Hypothalamus (tissue), 51 donors: ENCODE measurements at regions not wholly inside any gene's neighbourhood (a gene's known extent, or its start where the extent isn't known, plus 50 kb on each side); places are given as distances from the start of the nearest gene placed in this dataset.
"Not testable (repeated sequence)": the region's sequence is repeated elsewhere in the genome, so short reads cannot be mapped to it uniquely, and the experiment has no call there.

ENCODE experiments used
- DNase-seq, 51 donors: peaks; one replicate each; lab custom pipeline; 2025; lab: John Stamatoyannopoulos, UW

- no peak for DNase-seq
Observed at GRCh38 chr9:106478312-106478711, 384.7 kb upstream of the ZNF462 start.

GRCh38 chr9:106478727-106479126 lies 384.2 kb upstream of the ZNF462 start:
- no peak for DNase-seq

DNA sequence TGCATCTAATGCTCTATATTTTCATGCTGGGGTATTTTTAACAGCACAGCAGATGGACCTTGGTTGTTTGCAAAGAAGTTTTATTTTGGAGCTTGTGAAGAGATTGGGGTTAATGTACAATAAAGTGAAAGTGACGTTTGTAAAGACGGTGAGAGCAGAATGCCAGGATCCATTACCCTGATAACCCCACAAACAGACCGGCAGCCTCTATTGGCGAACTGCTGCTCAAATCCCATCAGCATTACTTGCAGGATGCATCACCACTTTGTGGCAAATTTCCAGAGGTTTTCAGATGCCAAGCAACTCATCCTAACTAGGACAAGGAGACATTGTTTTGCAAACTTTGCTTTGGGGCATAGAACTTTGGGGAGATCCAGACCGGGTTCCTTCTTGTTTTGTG lies 383.3 kb upstream of the ZNF462 start:
- peak in 2 of 51 donors; percentile 2 to 8 for DNase-seq

- no peak for DNase-seq
Observed at GRCh38 chr9:106481013-106481609, 381.9 kb upstream of the ZNF462 start.

- no peak for DNase-seq
Observed at GRCh38 chr9:106482733-106483132, 380.2 kb upstream of the ZNF462 start.

GRCh38 chr9:106486685-106487084 lies 376.3 kb upstream of the ZNF462 start:
- no peak for DNase-seq

- peak in 21 of 51 donors; percentile 2 to 49 (median 16) for DNase-seq
Observed at GRCh38 chr9:106487266-106487665, 375.7 kb upstream of the ZNF462 start.

DNA sequence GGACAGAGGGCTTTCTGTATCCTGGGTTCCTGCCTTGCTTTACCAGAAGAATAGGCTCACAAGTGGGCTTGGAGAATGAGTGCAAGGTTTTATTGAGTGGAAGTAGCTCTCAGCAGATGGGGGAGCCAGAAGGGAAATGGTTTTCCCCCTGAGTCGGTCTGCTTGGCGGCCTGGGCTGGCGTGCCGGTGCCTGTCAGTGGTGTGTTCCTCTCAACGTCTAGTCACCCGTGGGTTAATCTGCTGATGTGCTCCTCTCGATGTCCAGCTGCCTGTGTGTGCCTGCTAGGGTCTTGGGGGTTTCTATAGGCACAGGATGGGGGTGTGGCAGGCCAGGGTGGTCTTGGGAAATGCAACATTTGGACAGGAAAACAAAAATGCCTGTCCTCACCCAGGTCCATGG lies 370.8 kb upstream of the ZNF462 start:
- DNase-seq = not testable (repeated sequence)

GRCh38 chr9:106500171-106500570 lies 362.8 kb upstream of the ZNF462 start:
- DNase-seq = no peak

DNA sequence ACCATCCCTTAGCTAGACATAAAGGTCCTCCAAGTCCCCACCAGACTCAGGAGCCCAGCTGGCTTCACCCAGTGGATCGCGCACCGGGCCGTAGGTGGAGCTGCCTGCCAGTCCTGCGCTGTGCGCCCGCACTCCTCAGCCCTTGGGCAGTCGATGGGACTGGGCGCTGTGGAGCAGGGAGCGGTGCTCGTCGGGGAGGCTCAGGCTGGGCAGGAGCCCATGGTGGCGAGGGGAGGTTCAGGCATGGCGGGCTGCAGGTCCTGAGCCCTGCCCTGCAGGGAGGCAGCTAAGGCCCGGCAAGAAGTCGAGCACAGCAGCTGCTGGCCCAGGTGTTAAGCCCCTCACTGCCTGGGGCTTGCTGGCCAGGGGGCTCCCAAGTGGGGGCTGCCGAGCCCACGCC lies 361.8 kb upstream of the ZNF462 start:
- DNase-seq = not testable (repeated sequence)

DNA sequence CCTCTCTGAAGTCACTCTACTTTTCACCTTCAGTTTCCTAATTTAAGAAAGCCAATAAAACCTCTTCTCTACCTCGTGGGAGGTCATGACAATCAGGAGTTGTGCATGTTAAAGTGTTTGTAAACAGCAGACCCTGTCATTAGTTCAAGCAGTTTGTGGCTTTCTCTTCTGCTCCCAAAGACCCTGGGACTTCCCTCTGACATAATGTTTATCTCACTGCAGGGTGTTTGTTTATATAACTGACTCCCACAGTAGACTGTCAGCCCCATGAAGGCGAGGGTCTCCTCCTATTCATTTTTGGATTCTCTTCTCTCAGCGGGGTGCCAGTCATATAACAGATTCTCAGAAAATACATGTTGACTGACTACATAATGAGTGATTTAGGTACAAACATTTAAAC lies 360.0 kb upstream of the ZNF462 start:
- DNase-seq = no peak

GRCh38 chr9:106503759-106504158 lies 359.2 kb upstream of the ZNF462 start:
- DNase-seq = no peak

DNA sequence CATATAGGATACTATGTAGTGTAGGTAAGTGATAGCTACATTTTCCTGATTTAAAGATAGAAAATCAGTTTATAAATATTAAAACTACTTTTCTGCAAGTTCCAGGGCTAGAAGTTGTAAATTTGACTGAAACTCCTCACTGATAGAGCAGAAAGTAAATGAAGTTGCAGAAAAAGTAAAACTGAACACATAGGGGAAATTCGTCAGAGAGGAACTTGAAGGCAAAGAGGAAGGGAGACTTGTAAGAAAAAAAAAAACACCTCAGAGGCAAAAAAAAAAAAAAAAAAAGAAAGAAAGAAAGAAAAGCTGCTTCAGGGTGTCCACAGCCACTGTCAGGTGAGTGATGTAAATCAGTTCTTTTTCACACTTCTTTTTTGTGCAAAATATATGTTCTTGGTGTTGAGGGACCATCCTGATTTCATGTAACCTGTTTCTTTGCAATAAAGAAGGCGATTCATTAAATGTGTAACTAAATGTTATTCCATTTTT lies 336.2 kb upstream of the ZNF462 start:
- DNase-seq = no peak

- no peak for DNase-seq
Observed at GRCh38 chr9:106528158-106528557, 334.8 kb upstream of the ZNF462 start.

GRCh38 chr9:106529616-106530015 lies 333.4 kb upstream of the ZNF462 start:
- DNase-seq = no peak

DNA sequence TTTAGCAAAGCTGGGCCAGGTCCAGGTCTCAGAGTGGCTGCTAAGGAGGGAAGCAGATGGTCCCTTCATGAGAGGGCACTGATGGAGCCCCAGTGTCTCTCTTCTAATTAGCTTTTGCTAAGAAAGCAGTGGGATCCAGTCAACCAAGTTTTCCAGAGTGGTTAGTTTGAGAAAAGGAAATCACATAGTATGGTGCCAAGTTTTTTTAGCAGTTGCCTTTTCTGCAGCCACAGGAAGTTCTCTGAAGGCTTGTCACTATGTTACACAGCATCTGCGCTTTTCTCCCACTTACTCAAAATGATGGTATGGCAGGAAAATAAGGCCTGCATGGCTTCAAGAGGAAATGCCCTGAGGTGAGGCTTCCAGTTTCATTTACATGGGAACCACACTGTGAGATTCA lies 331.5 kb upstream of the ZNF462 start:
- DNase-seq = no peak

DNA sequence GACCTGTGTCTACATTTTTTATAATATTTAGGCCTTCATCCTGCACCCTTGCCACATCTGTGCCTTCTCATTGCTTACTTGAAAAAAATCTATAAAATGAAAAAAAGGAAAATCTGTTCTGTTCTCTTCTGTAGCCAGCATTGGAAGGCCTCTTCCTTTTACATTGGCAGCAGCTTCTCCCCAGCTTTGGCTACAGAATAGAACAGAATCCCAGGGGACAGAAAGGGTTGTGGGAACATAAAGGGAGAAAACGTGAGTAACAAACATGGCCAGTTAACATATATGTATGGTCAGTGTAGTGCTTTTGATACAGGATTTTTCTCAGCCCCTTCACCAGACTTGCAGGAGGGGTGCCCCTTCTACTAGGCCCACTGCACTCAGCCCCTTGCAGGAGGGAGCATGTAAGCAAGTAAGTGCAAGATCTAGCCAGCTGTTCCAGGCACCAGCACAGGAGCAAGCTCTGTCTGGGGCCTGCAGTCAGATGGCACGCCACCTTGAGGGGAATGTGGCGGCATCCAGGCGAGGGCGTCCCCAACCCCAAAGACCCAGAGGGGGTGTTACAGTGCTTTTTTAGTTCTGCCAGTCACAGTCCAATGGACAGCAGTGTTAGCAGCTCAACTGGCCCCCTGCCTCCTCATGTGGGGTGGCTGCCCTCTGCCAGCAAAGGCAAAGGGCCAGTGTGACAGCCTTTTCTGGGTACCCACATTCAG lies 330.5 kb upstream of the ZNF462 start:
- no peak for DNase-seq

DNA sequence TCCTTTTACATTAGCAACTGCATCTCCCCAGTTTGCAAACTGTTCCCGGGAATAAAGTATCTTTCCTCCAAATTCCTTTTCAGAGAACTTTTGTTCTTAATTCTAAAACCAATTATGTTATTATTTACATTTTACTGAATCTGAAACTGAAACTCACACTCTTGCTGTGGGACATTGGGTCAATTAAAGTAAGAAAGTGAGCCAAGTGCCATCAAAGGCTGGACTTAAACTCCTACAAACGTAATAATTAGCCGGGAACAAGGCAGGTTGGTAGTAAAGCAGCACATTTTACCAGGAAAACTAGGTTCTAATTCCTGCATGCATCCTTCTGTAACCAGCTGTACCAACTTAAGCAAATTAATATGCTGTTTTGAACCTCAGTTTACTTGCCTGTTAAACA lies 328.2 kb upstream of the ZNF462 start:
- no peak for DNase-seq

DNA sequence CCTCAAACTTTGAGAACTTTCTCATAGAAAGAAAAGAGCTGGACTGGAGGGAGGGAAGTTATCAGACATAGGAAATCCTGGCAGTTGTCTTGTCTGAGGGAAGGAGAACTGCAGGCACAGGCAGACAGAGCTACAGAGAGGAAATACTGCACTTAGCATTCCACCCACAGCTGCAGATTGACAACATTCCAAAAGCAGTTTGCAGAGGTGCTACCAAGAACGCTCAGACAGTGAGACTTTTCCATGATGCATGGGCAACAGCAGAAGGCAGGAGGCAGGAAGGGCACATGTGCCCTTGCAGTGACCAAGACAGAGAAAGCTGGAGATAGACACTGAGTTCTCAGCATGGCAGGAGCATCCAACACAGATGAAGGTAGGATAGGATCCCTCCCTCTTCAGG lies 327.5 kb upstream of the ZNF462 start:
- peak in 1 of 51 donors; percentile 3 for DNase-seq

DNA sequence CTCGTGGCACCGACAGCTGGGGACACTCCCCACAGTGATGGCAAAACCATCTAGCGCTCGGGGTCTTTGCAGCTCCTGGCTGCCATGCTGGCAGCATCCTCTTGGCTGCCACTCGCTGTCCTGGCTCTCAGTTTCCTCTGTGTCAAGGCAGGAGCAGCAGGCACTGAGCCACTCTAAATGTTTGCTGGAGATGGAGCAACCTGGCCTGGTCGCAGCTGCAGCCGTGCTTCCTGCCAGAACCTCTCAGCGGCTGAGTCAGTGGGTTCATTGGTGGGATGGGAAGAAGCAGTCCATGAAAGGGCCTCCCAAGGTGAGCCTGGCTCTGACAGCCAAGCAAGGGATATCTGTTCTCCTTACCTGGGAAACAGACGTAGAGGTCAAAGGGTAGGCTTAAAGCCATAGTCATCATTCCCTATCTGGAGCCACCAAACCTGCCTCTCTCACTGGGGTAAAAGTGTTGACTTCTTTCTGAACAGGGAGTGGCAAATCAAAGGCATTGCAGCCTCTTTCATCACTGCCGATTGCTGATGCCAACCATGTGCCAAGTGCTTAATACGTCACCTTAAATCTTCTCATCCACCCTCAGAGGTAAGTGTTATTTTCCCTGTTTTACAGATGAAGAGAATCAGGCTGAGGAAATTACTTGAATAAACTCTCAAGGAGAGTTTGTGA lies 304.8 kb upstream of the ZNF462 start:
- no peak for DNase-seq

- DNase-seq = no peak
Observed at GRCh38 chr9:106560540-106560939, 302.4 kb upstream of the ZNF462 start.

- peak in 2 of 51 donors; percentile 3 to 4 for DNase-seq
Observed at GRCh38 chr9:106575823-106576222, 287.1 kb upstream of the ZNF462 start.
